Retinal pigment epithelial cell (primary cell): ENCODE measurements at regions not wholly inside any gene's neighbourhood (a gene's known extent, or its start where the extent isn't known, plus 50 kb on each side); places are given as distances from the start of the nearest gene placed in this dataset.

Source experiments
- DNase-seq: peaks from one replicate; pipeline ENCODE4 v3.0.0-alpha.2; 2010; ENCODE audit warnings: low read depth
- H3K4me3 ChIP-seq: 2 replicates; pipeline ENCODE4 v1.5.1; 2011; ENCODE audit warnings: mild to moderate bottlenecking, low read length, control low read depth, moderate library complexity
- CTCF ChIP-seq: conservative IDR thresholded peaks from 2 replicates; pipeline ENCODE4 v1.5.1; 2011; ENCODE audit warnings: low read depth, low read length, control low read depth, inconsistent platforms

- TF ChIP-seq CTCF: no peak
- H3K4me3 ChIP-seq: no peak overlapping the region
- no peak for DNase-seq
These were observed 269.9 kb downstream of the TLR4 start for GRCh38 chr9:117974108-117974507.

GRCh38 chr9:117979914-117980313, 275.7 kb downstream of the TLR4 start:
- TF ChIP-seq CTCF: no peak
- no peak for DNase-seq

GRCh38 chr9:117987945-117988344, 283.7 kb downstream of the TLR4 start:
- no peak for TF ChIP-seq CTCF
- no peak overlapping the region for H3K4me3 ChIP-seq

More at GRCh38 chr9:117979914-117980313, 275.7 kb downstream of the TLR4 start:
- H3K4me3 ChIP-seq: no peak overlapping the region

GRCh38 chr9:117992006-117992405, 287.8 kb downstream of the TLR4 start:
- no peak overlapping the region for H3K4me3 ChIP-seq
- no peak for TF ChIP-seq CTCF

More at GRCh38 chr9:117987945-117988344, 283.7 kb downstream of the TLR4 start:
- DNase-seq: no peak

GRCh38 chr9:118000581-118000980, 296.4 kb downstream of the TLR4 start:
- no peak for DNase-seq
- TF ChIP-seq CTCF: no peak
- H3K4me3 ChIP-seq: no peak overlapping the region

More at GRCh38 chr9:117992006-117992405, 287.8 kb downstream of the TLR4 start:
- DNase-seq: no peak

- no peak for TF ChIP-seq CTCF
- no peak overlapping the region for H3K4me3 ChIP-seq
- no peak for DNase-seq
These were observed 299.0 kb downstream of the TLR4 start for GRCh38 chr9:118003240-118003639.

- TF ChIP-seq CTCF: no peak
- DNase-seq: no peak
- H3K4me3 ChIP-seq: no peak overlapping the region
These were observed 304.0 kb downstream of the TLR4 start for GRCh38 chr9:118008246-118008645.
